ENCODE measurements at regions not wholly inside any gene's neighbourhood (a gene's known extent, or its start where the extent isn't known, plus 50 kb on each side); places are given as distances from the start of the nearest gene placed in this dataset.

- Histone ChIP-seq H3K36me3 (ENCODE audit: control insufficient read depth in 4 of 4, insufficient read depth in 4 of 4, low read length in 3 of 4) (no peaks in the 10 kb centered on the region), H3K27ac (ENCODE audit: insufficient read depth in 1 of 2, low read depth in 1 of 2, low read length in 2 of 2, poor library complexity in 1 of 2, severe bottlenecking in 2 of 2) (no peak overlapping the region), H3K4me1 (ENCODE audit: control extremely low read depth in 1 of 4, control insufficient read depth in 4 of 4, insufficient read depth in 4 of 4, low read length in 3 of 4) (no peaks in the 10 kb centered on the region), H3K27me3 (replicated peaks in 2 of 5; ENCODE audit: control insufficient read depth in 4 of 5, insufficient read depth in 5 of 5, low read length in 4 of 5) (no peaks in the 10 kb centered on the region), H3K4me3 (ENCODE audit: control insufficient read depth in 1 of 7, extremely low read depth in 1 of 7, insufficient read depth in 4 of 7, low read depth in 2 of 7, low read length in 6 of 7) (no peak overlapping the region), H3K9me3 (ENCODE audit: control extremely low read depth in 1 of 5, control insufficient read depth in 4 of 5, insufficient read depth in 2 of 5, low read depth in 1 of 5, low read length in 4 of 5) (no peaks in the 10 kb centered on the region)
- DNase-seq, result no peak
- ChIA-PET CTCF (interaction anchor here (1.0 kb wide), 1 partner anchor 10 kb away, joined by 3 read pairs; no protein-coding TSS in a partner anchor), POLR2A (no interaction called here)
- 60% methylated on average over 2 of the region's 4 CpGs for WGBS (ENCODE audit: insufficient coverage)
These were observed 259.6 kb upstream of the EPHA7 start for GRCh38 chr6:93678841-93679454.

DNA sequence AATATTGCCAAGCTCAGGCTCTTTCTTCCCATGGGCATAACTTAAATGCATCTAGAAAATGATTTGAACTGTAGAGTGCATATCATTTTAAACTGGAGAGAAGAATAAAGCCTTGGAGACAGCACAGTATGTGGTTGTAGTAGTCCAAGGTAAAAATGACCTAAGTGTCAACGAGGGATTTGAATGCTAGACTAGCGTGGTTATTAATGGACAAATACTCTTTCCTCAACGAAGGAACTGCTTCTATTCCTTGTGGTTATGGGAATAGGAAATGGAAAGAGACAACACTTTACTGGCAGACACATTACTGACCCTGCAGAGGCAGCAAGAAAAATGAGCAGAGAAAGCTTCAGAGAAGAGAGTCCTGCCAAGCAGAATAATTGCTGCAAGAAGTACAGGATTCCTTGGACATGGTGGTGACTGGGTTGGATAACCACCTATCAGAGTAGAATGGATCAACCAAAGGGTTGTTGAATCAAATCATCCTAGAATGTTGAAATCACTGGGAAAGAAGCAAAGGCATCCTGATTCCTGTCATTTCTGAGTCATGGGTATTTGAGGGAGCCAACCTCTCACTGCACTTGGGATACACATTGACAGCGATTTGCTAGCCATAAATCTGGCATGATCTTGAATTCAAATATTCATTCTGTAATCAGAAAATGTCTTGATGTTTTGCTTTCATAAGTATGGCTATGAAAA, 258.1 kb upstream of the EPHA7 start:
- H3K27ac ChIP-seq (ENCODE audit: insufficient read depth in 1 of 2, low read depth in 1 of 2, low read length in 2 of 2, poor library complexity in 1 of 2, severe bottlenecking in 2 of 2), result no peak overlapping the region
- no peaks in the 10 kb centered on the region for H3K36me3 ChIP-seq (ENCODE audit: control insufficient read depth in 4 of 4, insufficient read depth in 4 of 4, low read length in 3 of 4)
- H3K4me3 ChIP-seq (ENCODE audit: control insufficient read depth in 1 of 7, extremely low read depth in 1 of 7, insufficient read depth in 4 of 7, low read depth in 2 of 7, low read length in 6 of 7), result no peak overlapping the region
- 57% methylated on average over 4 of the region's 4 CpGs for WGBS (ENCODE audit: insufficient coverage)
- ChIA-PET CTCF (no interaction called here), POLR2A (no interaction called here)
- no peak for DNase-seq
- no peaks in the 10 kb centered on the region for H3K4me1 ChIP-seq (ENCODE audit: control extremely low read depth in 1 of 4, control insufficient read depth in 4 of 4, insufficient read depth in 4 of 4, low read length in 3 of 4)
- no peaks in the 10 kb centered on the region for H3K27me3 ChIP-seq (replicated peaks in 2 of 5; ENCODE audit: control insufficient read depth in 4 of 5, insufficient read depth in 5 of 5, low read length in 4 of 5)
- no peaks in the 10 kb centered on the region for H3K9me3 ChIP-seq (ENCODE audit: control extremely low read depth in 1 of 5, control insufficient read depth in 4 of 5, insufficient read depth in 2 of 5, low read depth in 1 of 5, low read length in 4 of 5)

DNA sequence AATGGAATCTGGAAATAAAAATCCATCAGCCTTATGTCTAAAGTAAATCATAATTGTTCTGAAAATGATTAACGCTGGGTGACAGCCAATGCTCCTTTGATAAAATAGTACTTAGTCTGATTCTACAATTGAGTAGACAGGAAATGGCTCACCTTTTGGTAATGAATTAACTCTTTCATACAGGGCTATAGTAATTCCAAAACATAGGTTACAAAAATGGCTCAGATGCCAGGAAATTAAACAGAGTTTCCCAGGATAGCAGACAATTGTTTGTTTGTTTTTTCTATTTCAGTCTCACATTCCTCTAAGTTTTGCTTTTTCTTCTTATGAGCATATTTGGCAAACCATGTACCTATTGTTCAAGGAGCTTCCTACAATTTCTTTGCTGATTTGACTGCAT, 257.2 kb upstream of the EPHA7 start:
- Histone ChIP-seq H3K4me1 (ENCODE audit: control extremely low read depth in 1 of 4, control insufficient read depth in 4 of 4, insufficient read depth in 4 of 4, low read length in 3 of 4) (no peaks in the 10 kb centered on the region), H3K36me3 (ENCODE audit: control insufficient read depth in 4 of 4, insufficient read depth in 4 of 4, low read length in 3 of 4) (no peaks in the 10 kb centered on the region), H3K27me3 (replicated peaks in 2 of 5; ENCODE audit: control insufficient read depth in 4 of 5, insufficient read depth in 5 of 5, low read length in 4 of 5) (no peaks in the 10 kb centered on the region), H3K27ac (ENCODE audit: insufficient read depth in 1 of 2, low read depth in 1 of 2, low read length in 2 of 2, poor library complexity in 1 of 2, severe bottlenecking in 2 of 2) (no peak overlapping the region), H3K4me3 (ENCODE audit: control insufficient read depth in 1 of 7, extremely low read depth in 1 of 7, insufficient read depth in 4 of 7, low read depth in 2 of 7, low read length in 6 of 7) (no peak overlapping the region), H3K9me3 (ENCODE audit: control extremely low read depth in 1 of 5, control insufficient read depth in 4 of 5, insufficient read depth in 2 of 5, low read depth in 1 of 5, low read length in 4 of 5) (no peaks in the 10 kb centered on the region)
- no peak for DNase-seq
- ChIA-PET POLR2A (no interaction called here), CTCF (no interaction called here)
- WGBS (ENCODE audit: insufficient coverage), result no CpG with 5 or more reads among the region's 1 CpG

- H3K27ac ChIP-seq (ENCODE audit: insufficient read depth in 1 of 2, low read depth in 1 of 2, low read length in 2 of 2, poor library complexity in 1 of 2, severe bottlenecking in 2 of 2), result no peak overlapping the region
- no peak for DNase-seq
- H3K4me3 ChIP-seq (ENCODE audit: control insufficient read depth in 1 of 7, extremely low read depth in 1 of 7, insufficient read depth in 4 of 7, low read depth in 2 of 7, low read length in 6 of 7), result no peak overlapping the region
- H3K9me3 ChIP-seq (ENCODE audit: control extremely low read depth in 1 of 5, control insufficient read depth in 4 of 5, insufficient read depth in 2 of 5, low read depth in 1 of 5, low read length in 4 of 5), result no peaks in the 10 kb centered on the region
- no peaks in the 10 kb centered on the region for H3K27me3 ChIP-seq (replicated peaks in 2 of 5; ENCODE audit: control insufficient read depth in 4 of 5, insufficient read depth in 5 of 5, low read length in 4 of 5)
- CTCF ChIA-PET, result no interaction called here
- H3K36me3 ChIP-seq (ENCODE audit: control insufficient read depth in 4 of 4, insufficient read depth in 4 of 4, low read length in 3 of 4), result no peaks in the 10 kb centered on the region
- WGBS (ENCODE audit: insufficient coverage), result no CpG with 5 or more reads among the region's 1 CpG
- POLR2A ChIA-PET, result no interaction called here
- no peaks in the 10 kb centered on the region for H3K4me1 ChIP-seq (ENCODE audit: control extremely low read depth in 1 of 4, control insufficient read depth in 4 of 4, insufficient read depth in 4 of 4, low read length in 3 of 4)
These were observed 256.6 kb upstream of the EPHA7 start for GRCh38 chr6:93675856-93676417.

DNA sequence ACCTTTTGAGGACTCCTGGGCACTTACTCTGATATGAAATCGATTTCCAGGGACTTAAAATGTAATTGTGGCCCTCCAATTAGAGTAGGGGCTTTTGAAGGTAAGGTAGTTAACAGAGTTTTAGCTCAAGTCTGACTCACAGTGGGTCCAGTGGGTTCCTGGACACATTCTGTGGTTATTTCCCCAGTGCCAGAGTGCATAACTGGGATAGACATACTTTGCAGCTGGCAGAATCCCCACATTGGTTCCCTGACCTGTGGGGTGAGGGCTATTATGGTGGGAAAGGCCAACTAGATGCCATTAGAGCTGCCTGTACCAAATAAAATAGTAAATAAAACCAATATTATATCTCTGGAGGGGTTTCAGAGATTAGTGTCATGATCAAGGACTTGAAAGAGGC, 243.8 kb upstream of the EPHA7 start:
- H3K36me3 ChIP-seq (ENCODE audit: control insufficient read depth in 4 of 4, insufficient read depth in 4 of 4, low read length in 3 of 4), result no peaks in the 10 kb centered on the region
- H3K4me1 ChIP-seq (ENCODE audit: control extremely low read depth in 1 of 4, control insufficient read depth in 4 of 4, insufficient read depth in 4 of 4, low read length in 3 of 4), result no peaks in the 10 kb centered on the region
- 60% methylated on average over 1 of the region's 1 CpG for WGBS (ENCODE audit: insufficient coverage)
- H3K27me3 ChIP-seq (replicated peaks in 2 of 5; ENCODE audit: control insufficient read depth in 4 of 5, insufficient read depth in 5 of 5, low read length in 4 of 5), result no peaks in the 10 kb centered on the region
- no peaks in the 10 kb centered on the region for H3K9me3 ChIP-seq (ENCODE audit: control extremely low read depth in 1 of 5, control insufficient read depth in 4 of 5, insufficient read depth in 2 of 5, low read depth in 1 of 5, low read length in 4 of 5)
- no peak overlapping the region for H3K4me3 ChIP-seq (ENCODE audit: control insufficient read depth in 1 of 7, extremely low read depth in 1 of 7, insufficient read depth in 4 of 7, low read depth in 2 of 7, low read length in 6 of 7)
- ChIA-PET POLR2A (no interaction called here), CTCF (no interaction called here)
- H3K27ac ChIP-seq (ENCODE audit: insufficient read depth in 1 of 2, low read depth in 1 of 2, low read length in 2 of 2, poor library complexity in 1 of 2, severe bottlenecking in 2 of 2), result no peak overlapping the region
- no peak for DNase-seq

GRCh38 chr6:93654548-93654947, 235.2 kb upstream of the EPHA7 start:
- no peak overlapping the region for H3K4me3 ChIP-seq (ENCODE audit: control insufficient read depth in 1 of 7, extremely low read depth in 1 of 7, insufficient read depth in 4 of 7, low read depth in 2 of 7, low read length in 6 of 7)
- no peaks in the 10 kb centered on the region for H3K4me1 ChIP-seq (ENCODE audit: control extremely low read depth in 1 of 4, control insufficient read depth in 4 of 4, insufficient read depth in 4 of 4, low read length in 3 of 4)
- H3K9me3 ChIP-seq (ENCODE audit: control extremely low read depth in 1 of 5, control insufficient read depth in 4 of 5, insufficient read depth in 2 of 5, low read depth in 1 of 5, low read length in 4 of 5), result no peaks in the 10 kb centered on the region
- CTCF ChIA-PET, result no interaction called here
- POLR2A ChIA-PET, result interaction anchor here (0.6 kb wide), 1 partner anchor 39 kb away, joined by 3 read pairs; no protein-coding TSS in a partner anchor
- no peaks in the 10 kb centered on the region for H3K27me3 ChIP-seq (replicated peaks in 2 of 5; ENCODE audit: control insufficient read depth in 4 of 5, insufficient read depth in 5 of 5, low read length in 4 of 5)
- H3K27ac ChIP-seq (ENCODE audit: insufficient read depth in 1 of 2, low read depth in 1 of 2, low read length in 2 of 2, poor library complexity in 1 of 2, severe bottlenecking in 2 of 2), result no peak overlapping the region
- H3K36me3 ChIP-seq (ENCODE audit: control insufficient read depth in 4 of 4, insufficient read depth in 4 of 4, low read length in 3 of 4), result no peaks in the 10 kb centered on the region
- DNase-seq, result no peak
- WGBS (ENCODE audit: insufficient coverage), result 100% methylated on average over 1 of the region's 2 CpGs

GRCh38 chr6:93644611-93645010, 225.3 kb upstream of the EPHA7 start:
- H3K27me3 ChIP-seq (replicated peaks in 2 of 5; ENCODE audit: control insufficient read depth in 4 of 5, insufficient read depth in 5 of 5, low read length in 4 of 5), result no peaks in the 10 kb centered on the region
- POLR2A ChIA-PET, result no interaction called here
- WGBS (ENCODE audit: insufficient coverage), result 82% methylated on average over 5 of the region's 5 CpGs
- H3K27ac ChIP-seq (ENCODE audit: insufficient read depth in 1 of 2, low read depth in 1 of 2, low read length in 2 of 2, poor library complexity in 1 of 2, severe bottlenecking in 2 of 2), result no peak overlapping the region
- no peaks in the 10 kb centered on the region for H3K4me1 ChIP-seq (ENCODE audit: control extremely low read depth in 1 of 4, control insufficient read depth in 4 of 4, insufficient read depth in 4 of 4, low read length in 3 of 4)
- H3K4me3 ChIP-seq (ENCODE audit: control insufficient read depth in 1 of 7, extremely low read depth in 1 of 7, insufficient read depth in 4 of 7, low read depth in 2 of 7, low read length in 6 of 7), result no peak overlapping the region
- H3K9me3 ChIP-seq (ENCODE audit: control extremely low read depth in 1 of 5, control insufficient read depth in 4 of 5, insufficient read depth in 2 of 5, low read depth in 1 of 5, low read length in 4 of 5), result no peaks in the 10 kb centered on the region
- no peaks in the 10 kb centered on the region for H3K36me3 ChIP-seq (ENCODE audit: control insufficient read depth in 4 of 4, insufficient read depth in 4 of 4, low read length in 3 of 4)
- no peak for DNase-seq
- CTCF ChIA-PET, result interaction anchor here (0.8 kb wide), 1 partner anchor 68 kb away, joined by 3 read pairs; no protein-coding TSS in a partner anchor

Data from common myeloid progenitor, CD34-positive (primary cell).